ENCODE measurements at regions not wholly inside any gene's neighbourhood (a gene's known extent, or its start where the extent isn't known, plus 50 kb on each side); places are given as distances from the start of the nearest gene placed in this dataset.
A peak's percentile ranks its signal among the peaks of the same experiment; 100 is the strongest.

- H3K4me1 ChIP-seq (ENCODE audit: control insufficient read depth, insufficient read depth, low read length): peaks cover 72% of the 10 kb centered on the region
- WGBS (ENCODE audit: insufficient coverage): 28% methylated on average over 15 of the region's 15 CpGs
- peak; percentile 83 for DNase-seq
Observed at GRCh38 chr9:129489838-129490582, 130.9 kb downstream of the C9orf50 start.

DNA sequence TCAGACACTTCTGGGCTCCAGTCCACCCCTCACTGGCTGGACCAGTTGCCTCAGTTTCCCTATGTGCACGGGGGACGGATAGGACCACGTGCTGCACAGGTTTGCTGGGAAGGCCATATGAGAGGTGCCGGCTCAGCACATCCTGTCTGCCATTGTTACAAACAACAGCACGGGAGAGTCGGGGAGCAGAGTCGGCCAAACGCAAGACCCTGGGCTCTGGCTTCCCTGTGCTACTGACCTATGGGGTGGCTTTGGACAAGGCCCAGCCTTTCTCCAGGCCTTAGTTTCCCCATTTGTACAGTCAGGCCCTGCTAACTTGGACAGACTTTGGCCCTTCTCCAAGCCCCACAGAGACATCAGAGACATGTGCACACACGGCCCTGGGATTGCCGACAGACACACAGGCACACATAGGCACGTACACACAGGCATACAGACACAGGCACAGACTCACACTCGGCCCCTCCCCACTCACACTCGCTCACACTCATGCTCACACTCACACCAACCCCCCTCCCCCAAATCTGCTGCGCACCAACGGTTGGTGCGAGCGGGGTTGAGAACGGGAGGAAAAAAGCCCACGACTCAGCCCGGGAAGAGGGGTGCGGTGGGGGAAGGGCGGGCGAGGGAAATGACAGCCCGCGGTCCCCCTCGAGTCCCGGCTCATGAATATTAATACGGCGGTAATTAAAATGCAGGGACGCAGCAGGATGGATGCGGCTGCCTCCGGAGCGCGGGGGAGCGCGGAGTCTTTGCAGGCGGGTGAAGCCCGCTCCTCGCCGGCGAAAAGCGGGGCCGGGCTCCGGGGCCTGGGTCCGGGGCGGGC, 133.0 kb downstream of the C9orf50 start:
- H3K27ac ChIP-seq (ENCODE audit: low read length): peak overlapping the region; percentile 99
- H3K4me3 ChIP-seq (ENCODE audit: low read length): peak overlapping the region; percentile 58
- peaks cover 83% of the 10 kb centered on the region for H3K4me1 ChIP-seq (ENCODE audit: control insufficient read depth, insufficient read depth, low read length)
- H3K36me3 ChIP-seq (ENCODE audit: control insufficient read depth, insufficient read depth, low read length): peaks cover 6% of the 10 kb centered on the region
- no peaks in the 10 kb centered on the region for H3K9me3 ChIP-seq (replicated peaks; ENCODE audit: control insufficient read depth, low read depth, low read length)
- DNase-seq: peak; percentile 83
- no peaks in the 10 kb centered on the region for H3K27me3 ChIP-seq (ENCODE audit: control insufficient read depth, insufficient read depth, low read length)
- 5% methylated on average over 34 of the region's 46 CpGs for WGBS (ENCODE audit: insufficient coverage)

More at GRCh38 chr9:129489838-129490582, 130.9 kb downstream of the C9orf50 start:
- Histone ChIP-seq H3K9me3 (replicated peaks; ENCODE audit: control insufficient read depth, low read depth, low read length) (no peaks in the 10 kb centered on the region), H3K27ac (ENCODE audit: low read length) (peak overlapping the region; percentile 99), H3K36me3 (ENCODE audit: control insufficient read depth, insufficient read depth, low read length) (peaks cover 19% of the 10 kb centered on the region), H3K27me3 (ENCODE audit: control insufficient read depth, insufficient read depth, low read length) (no peaks in the 10 kb centered on the region), H3K4me3 (ENCODE audit: low read length) (peak overlapping the region; percentile 58)

DNA sequence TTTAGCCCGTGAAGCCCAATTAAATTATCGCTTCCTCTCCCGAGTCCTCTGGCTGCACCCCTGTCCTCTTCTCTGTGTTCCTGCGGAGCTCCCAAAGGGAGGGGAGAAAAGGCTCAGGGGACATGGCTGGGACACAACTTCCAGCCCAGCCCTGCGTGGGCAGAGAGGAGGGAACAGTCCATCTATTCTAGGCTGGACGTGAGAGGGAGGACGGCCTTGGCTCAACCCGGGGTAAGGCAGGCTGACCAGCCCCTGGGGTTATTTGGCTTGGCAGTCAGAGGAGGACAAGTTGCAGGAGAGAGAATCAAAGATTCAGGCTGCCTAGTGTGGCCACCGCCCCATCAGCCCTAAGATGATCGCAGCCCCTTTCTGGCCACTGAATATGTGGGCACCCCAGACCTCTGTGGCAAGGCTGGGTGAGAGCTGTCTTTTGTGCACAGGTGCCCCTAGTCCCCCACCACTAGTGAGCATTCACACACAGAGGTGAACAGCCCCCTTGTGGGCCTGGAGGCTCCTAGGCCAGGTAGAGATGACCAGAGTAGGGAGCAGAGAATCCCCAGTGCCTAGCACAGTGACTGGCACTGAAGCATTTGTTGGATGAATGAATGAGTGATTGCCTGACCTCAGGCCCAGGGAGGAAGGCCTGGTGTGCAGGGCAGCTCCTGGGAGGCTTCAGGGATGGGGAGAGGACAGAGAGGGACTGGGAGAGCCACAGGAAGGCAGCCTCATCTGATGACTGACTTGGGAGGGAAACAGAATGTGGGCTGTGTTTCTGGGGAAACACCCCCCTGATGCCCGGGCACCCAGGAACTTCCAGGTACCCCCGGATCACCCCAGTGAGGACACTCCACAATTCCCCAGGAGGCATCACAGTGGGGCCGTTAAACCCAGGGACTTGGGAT, 133.9 kb downstream of the C9orf50 start:
- peak; percentile 82 for DNase-seq

GRCh38 chr9:129485145-129485774, 135.6 kb downstream of the C9orf50 start:
- Histone ChIP-seq H3K36me3 (ENCODE audit: control insufficient read depth, insufficient read depth, low read length) (no peaks in the 10 kb centered on the region), H3K4me1 (ENCODE audit: control insufficient read depth, insufficient read depth, low read length) (peaks cover 87% of the 10 kb centered on the region), H3K4me3 (ENCODE audit: low read length) (no peak overlapping the region), H3K27ac (ENCODE audit: low read length) (peak overlapping the region; percentile 100), H3K27me3 (ENCODE audit: control insufficient read depth, insufficient read depth, low read length) (no peaks in the 10 kb centered on the region), H3K9me3 (replicated peaks; ENCODE audit: control insufficient read depth, low read depth, low read length) (no peaks in the 10 kb centered on the region)
- 55% methylated on average over 8 of the region's 9 CpGs for WGBS (ENCODE audit: insufficient coverage)
- DNase-seq: no peak

More for the DNA sequence above, 133.9 kb downstream of the C9orf50 start:
- peaks cover 85% of the 10 kb centered on the region for H3K4me1 ChIP-seq (ENCODE audit: control insufficient read depth, insufficient read depth, low read length)
- H3K27me3 ChIP-seq (ENCODE audit: control insufficient read depth, insufficient read depth, low read length): no peaks in the 10 kb centered on the region
- H3K27ac ChIP-seq (ENCODE audit: low read length): peak overlapping the region; percentile 99
- no peaks in the 10 kb centered on the region for H3K36me3 ChIP-seq (ENCODE audit: control insufficient read depth, insufficient read depth, low read length)
- H3K9me3 ChIP-seq (replicated peaks; ENCODE audit: control insufficient read depth, low read depth, low read length): no peaks in the 10 kb centered on the region
- H3K4me3 ChIP-seq (ENCODE audit: low read length): no peak overlapping the region
- WGBS (ENCODE audit: insufficient coverage): 52% methylated on average over 6 of the region's 13 CpGs

DNA sequence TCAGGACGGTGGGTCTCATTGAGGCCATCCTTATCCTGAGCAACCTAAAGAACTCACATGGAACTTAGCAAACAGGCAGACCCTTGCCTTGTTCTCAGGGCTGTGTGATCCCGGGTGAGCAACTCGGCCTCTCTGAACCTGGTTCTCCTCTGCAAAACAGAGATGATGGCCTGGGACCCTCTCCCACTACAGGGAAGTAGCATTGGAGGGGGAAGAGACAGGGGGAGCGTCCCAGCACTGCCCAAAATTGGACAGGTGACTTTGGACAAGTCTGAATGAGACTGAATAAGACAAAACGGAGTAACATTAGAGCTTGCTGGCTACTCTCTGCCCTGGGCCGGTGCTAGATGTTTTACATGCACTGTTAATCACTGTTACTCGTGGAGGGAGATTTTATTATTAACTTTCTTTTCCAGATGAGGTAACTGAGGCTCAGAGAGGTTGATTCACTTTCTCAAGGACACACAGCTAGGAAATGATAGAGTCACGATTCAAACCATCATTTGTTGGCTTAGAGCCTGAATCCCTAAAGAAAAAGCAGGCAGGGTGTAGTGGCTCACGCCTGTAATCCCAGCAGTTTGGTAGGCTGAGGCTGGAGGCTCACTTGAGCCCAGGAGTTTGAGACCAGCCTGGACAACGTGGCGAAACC, 136.4 kb downstream of the C9orf50 start:
- no peaks in the 10 kb centered on the region for H3K36me3 ChIP-seq (ENCODE audit: control insufficient read depth, insufficient read depth, low read length)
- no peak overlapping the region for H3K4me3 ChIP-seq (ENCODE audit: low read length)
- peak overlapping the region; percentile 100 for H3K27ac ChIP-seq (ENCODE audit: low read length)
- DNase-seq: no peak
- H3K9me3 ChIP-seq (replicated peaks; ENCODE audit: control insufficient read depth, low read depth, low read length): no peaks in the 10 kb centered on the region
- peaks cover 85% of the 10 kb centered on the region for H3K4me1 ChIP-seq (ENCODE audit: control insufficient read depth, insufficient read depth, low read length)
- no peaks in the 10 kb centered on the region for H3K27me3 ChIP-seq (ENCODE audit: control insufficient read depth, insufficient read depth, low read length)
- 57% methylated on average over 3 of the region's 11 CpGs for WGBS (ENCODE audit: insufficient coverage)

DNA sequence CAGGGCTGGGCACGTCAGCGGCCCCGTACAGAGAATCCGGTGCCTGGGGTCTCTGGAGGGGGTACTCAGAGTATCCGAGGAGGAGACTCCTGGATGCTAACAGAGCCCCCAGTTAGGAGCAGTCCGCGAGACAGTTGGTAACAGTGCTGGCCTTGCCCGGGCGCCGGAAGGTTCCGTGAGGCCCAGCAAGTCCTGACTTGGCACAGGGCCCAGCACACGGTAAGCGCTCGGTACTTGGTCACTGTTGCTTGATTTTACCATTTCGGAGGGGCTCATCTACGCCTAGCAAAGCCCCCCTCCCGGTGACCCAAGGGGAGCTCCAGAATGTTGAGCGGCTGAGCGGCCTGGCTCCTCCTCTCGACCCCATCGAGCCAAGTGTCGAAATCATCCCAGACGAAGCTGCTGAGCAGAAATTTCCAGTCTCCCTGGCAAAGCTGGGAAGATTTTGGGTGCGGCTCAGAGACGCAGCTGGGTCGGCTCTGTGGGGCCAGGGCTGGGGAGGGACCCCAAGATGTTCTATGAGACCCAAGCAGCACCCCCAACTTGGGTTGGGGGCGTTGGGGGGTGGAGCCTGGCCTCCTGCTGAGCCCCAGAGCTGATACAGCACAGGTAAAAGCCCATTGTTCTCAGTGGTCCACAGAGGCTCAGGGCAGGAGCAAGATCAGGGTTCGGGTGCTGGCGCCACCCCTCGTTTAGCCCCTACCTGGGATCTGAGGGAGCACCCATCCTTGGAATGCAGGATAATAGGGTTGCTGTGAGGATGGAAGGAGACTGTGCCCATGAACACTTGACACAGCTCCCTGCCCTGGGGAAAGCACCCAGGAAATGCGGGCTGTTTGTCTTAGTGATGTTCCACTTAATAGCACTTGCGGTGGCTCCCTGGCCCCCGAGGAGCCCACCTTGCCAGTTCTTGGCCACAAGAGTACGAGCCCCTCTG, 137.2 kb downstream of the C9orf50 start:
- Histone ChIP-seq H3K4me1 (ENCODE audit: control insufficient read depth, insufficient read depth, low read length) (peaks cover 85% of the 10 kb centered on the region), H3K27me3 (ENCODE audit: control insufficient read depth, insufficient read depth, low read length) (no peaks in the 10 kb centered on the region), H3K36me3 (ENCODE audit: control insufficient read depth, insufficient read depth, low read length) (no peaks in the 10 kb centered on the region), H3K27ac (ENCODE audit: low read length) (peak overlapping the region; percentile 100), H3K9me3 (replicated peaks; ENCODE audit: control insufficient read depth, low read depth, low read length) (no peaks in the 10 kb centered on the region), H3K4me3 (ENCODE audit: low read length) (peak overlapping the region; percentile 42)
- 8% methylated on average over 33 of the region's 34 CpGs for WGBS (ENCODE audit: insufficient coverage)
- peak; percentile 99 for DNase-seq

- Histone ChIP-seq H3K4me3 (ENCODE audit: low read length) (peak overlapping the region; percentile 42), H3K36me3 (ENCODE audit: control insufficient read depth, insufficient read depth, low read length) (no peaks in the 10 kb centered on the region), H3K27me3 (ENCODE audit: control insufficient read depth, insufficient read depth, low read length) (no peaks in the 10 kb centered on the region), H3K27ac (ENCODE audit: low read length) (peak overlapping the region; percentile 100), H3K4me1 (ENCODE audit: control insufficient read depth, insufficient read depth, low read length) (peaks cover 81% of the 10 kb centered on the region), H3K9me3 (replicated peaks; ENCODE audit: control insufficient read depth, low read depth, low read length) (no peaks in the 10 kb centered on the region)
- under 1% methylated on average over 73 of the region's 93 CpGs for WGBS (ENCODE audit: insufficient coverage)
- peak; percentile 97 for DNase-seq
Observed at GRCh38 chr9:129482521-129483414, 138.1 kb downstream of the C9orf50 start.
